ENCODE measurements at regions not wholly inside any gene's neighbourhood (a gene's known extent, or its start where the extent isn't known, plus 50 kb on each side); places are given as distances from the start of the nearest gene placed in this dataset.

GRCh38 chr10:113305871-113306270 lies 247.0 kb upstream of the HABP2 start:
- H3K27ac Mint-ChIP-seq (ENCODE audit: unreplicated experiment): no peak overlapping the region
- TF ChIP-seq CTCF (IDR thresholded peaks at IDR 0.05; ENCODE audit: unreplicated experiment): no peak
- H3K36me3 Mint-ChIP-seq (ENCODE audit: low read depth, unreplicated experiment): no peaks in the 10 kb centered on the region
- peaks cover 6% of the 10 kb centered on the region for H3K27me3 Mint-ChIP-seq (ENCODE audit: unreplicated experiment)
- H3K4me1 Mint-ChIP-seq (ENCODE audit: unreplicated experiment): no peaks in the 10 kb centered on the region
- H3K4me3 Mint-ChIP-seq (ENCODE audit: unreplicated experiment): no peak overlapping the region
- no peak for DNase-seq (ENCODE audit: low spot score)
- H3K9me3 Mint-ChIP-seq (ENCODE audit: unreplicated experiment): no peaks in the 10 kb centered on the region

GRCh38 chr10:113309791-113310190 lies 243.1 kb upstream of the HABP2 start:
- Mint-ChIP-seq H3K36me3 (ENCODE audit: low read depth, unreplicated experiment) (no peaks in the 10 kb centered on the region), H3K27ac (ENCODE audit: unreplicated experiment) (no peak overlapping the region), H3K4me1 (ENCODE audit: unreplicated experiment) (no peaks in the 10 kb centered on the region), H3K27me3 (ENCODE audit: unreplicated experiment) (peaks cover 6% of the 10 kb centered on the region), H3K9me3 (ENCODE audit: unreplicated experiment) (no peaks in the 10 kb centered on the region), H3K4me3 (ENCODE audit: unreplicated experiment) (no peak overlapping the region)
- TF ChIP-seq CTCF (IDR thresholded peaks at IDR 0.05; ENCODE audit: unreplicated experiment): no peak
- no peak for DNase-seq (ENCODE audit: low spot score)

GRCh38 chr10:113310347-113310746 lies 242.5 kb upstream of the HABP2 start:
- no peak overlapping the region for H3K27ac Mint-ChIP-seq (ENCODE audit: unreplicated experiment)

GRCh38 chr10:113313048-113313602 lies 239.7 kb upstream of the HABP2 start:
- Mint-ChIP-seq H3K27ac (ENCODE audit: unreplicated experiment) (no peak overlapping the region), H3K4me3 (ENCODE audit: unreplicated experiment) (no peak overlapping the region), H3K27me3 (ENCODE audit: unreplicated experiment) (peaks cover 3% of the 10 kb centered on the region), H3K36me3 (ENCODE audit: low read depth, unreplicated experiment) (no peaks in the 10 kb centered on the region), H3K4me1 (ENCODE audit: unreplicated experiment) (no peaks in the 10 kb centered on the region), H3K9me3 (ENCODE audit: unreplicated experiment) (no peaks in the 10 kb centered on the region)
- no peak for DNase-seq (ENCODE audit: low spot score)
- TF ChIP-seq CTCF (IDR thresholded peaks at IDR 0.05; ENCODE audit: unreplicated experiment): no peak

More at GRCh38 chr10:113310347-113310746, 242.5 kb upstream of the HABP2 start:
- Mint-ChIP-seq H3K27me3 (ENCODE audit: unreplicated experiment) (peaks cover 6% of the 10 kb centered on the region), H3K9me3 (ENCODE audit: unreplicated experiment) (no peaks in the 10 kb centered on the region), H3K4me1 (ENCODE audit: unreplicated experiment) (no peaks in the 10 kb centered on the region), H3K36me3 (ENCODE audit: low read depth, unreplicated experiment) (no peaks in the 10 kb centered on the region), H3K4me3 (ENCODE audit: unreplicated experiment) (no peak overlapping the region)
- DNase-seq (ENCODE audit: low spot score): no peak
- no peak for TF ChIP-seq CTCF (IDR thresholded peaks at IDR 0.05; ENCODE audit: unreplicated experiment)

GRCh38 chr10:113313722-113314121 lies 239.1 kb upstream of the HABP2 start:
- Mint-ChIP-seq H3K9me3 (ENCODE audit: unreplicated experiment) (no peaks in the 10 kb centered on the region), H3K27me3 (ENCODE audit: unreplicated experiment) (peaks cover 3% of the 10 kb centered on the region), H3K4me3 (ENCODE audit: unreplicated experiment) (no peak overlapping the region), H3K4me1 (ENCODE audit: unreplicated experiment) (no peaks in the 10 kb centered on the region), H3K36me3 (ENCODE audit: low read depth, unreplicated experiment) (no peaks in the 10 kb centered on the region), H3K27ac (ENCODE audit: unreplicated experiment) (no peak overlapping the region)
- no peak for DNase-seq (ENCODE audit: low spot score)
- no peak for TF ChIP-seq CTCF (IDR thresholded peaks at IDR 0.05; ENCODE audit: unreplicated experiment)
